Activated CD4-positive, alpha-beta T cell treated with anti-CD3 and anti-CD28 coated beads for 4 hours (primary cell): ENCODE measurements at regions not wholly inside any gene's neighbourhood (a gene's known extent, or its start where the extent isn't known, plus 50 kb on each side); places are given as distances from the start of the nearest gene placed in this dataset.
"Not testable (repeated sequence)": the region's sequence is repeated elsewhere in the genome, so short reads cannot be mapped to it uniquely, and the experiment has no call there.

Experiments used
- DNase-seq, 2 donors: peaks; one replicate each; pipeline ENCODE4 v3.0.0-alpha.2; 2020

DNA sequence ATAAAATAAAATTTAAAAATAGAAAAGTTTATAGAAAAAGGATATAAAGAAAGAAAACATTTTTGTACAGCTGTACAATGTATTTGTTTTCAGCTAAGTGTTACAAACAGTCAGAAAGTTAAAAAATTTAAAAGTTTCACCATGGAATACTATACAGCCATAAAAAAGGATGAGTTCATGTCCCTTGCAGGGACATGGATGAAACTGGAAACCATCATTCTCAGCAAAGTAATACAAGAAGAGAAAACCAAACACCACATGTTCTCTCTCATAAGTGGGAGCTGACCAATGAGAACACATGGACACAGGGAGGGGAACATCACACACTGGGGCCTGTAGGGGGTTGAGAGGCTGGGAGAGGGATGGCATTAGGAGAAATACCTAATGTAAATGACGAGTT is 229.9 kb upstream of the MCHR2 start:
- not testable (repeated sequence) for DNase-seq

DNA sequence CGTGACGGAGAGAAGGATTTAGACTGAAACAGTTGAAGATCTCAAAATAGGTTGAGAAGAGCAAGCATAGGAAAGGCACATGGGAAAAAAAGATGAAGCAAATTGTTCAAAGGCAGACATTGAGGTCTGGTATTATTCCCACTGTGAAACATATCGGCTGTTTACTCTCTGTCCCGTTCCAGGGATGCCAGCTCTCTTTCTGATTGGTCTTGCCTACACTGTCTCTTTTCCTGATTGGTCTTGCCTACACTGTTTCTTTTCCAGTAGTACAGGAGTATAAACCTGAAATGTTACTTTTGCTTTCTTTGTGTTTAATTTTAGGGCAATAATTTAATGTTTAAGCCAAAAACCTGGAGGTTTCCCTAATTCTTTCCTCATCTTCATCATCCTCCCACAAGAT is 226.5 kb upstream of the MCHR2 start:
- DNase-seq: no peak

DNA sequence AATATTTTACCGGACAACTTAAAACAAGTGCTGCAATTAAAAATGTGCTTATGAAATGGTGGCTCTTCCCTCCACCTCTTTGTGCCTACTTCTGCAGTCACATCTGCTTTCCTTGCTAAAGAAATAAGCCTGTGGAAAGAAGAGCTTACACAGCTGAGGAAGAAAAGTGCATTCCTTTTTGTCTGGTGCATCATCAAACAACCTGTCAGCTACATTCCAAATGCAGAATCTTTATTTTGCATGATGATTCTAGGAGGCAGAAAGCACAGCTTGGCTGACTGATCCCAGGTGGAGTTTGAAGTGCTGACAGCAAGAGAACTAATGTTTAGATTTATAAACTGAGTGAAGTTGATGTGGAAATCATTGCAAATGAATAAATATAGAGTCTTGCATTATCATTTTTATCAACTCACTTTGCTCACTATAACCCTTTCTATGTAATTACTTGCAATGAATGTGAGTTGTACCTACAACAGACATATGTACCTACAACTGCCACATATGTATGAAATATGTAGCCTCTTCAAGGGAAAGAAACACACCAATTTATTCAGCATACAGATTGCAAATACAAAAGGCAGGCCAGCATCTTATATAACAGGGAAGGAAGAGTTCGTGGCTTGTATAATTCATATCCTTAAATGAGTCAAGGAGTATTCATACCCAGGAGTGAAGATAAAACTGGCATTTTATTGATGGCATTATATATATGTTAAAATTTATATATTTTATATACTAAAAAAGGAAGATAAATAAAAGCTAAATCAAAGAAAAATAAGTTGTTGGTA is 223.4 kb upstream of the MCHR2 start:
- DNase-seq: no peak

DNA sequence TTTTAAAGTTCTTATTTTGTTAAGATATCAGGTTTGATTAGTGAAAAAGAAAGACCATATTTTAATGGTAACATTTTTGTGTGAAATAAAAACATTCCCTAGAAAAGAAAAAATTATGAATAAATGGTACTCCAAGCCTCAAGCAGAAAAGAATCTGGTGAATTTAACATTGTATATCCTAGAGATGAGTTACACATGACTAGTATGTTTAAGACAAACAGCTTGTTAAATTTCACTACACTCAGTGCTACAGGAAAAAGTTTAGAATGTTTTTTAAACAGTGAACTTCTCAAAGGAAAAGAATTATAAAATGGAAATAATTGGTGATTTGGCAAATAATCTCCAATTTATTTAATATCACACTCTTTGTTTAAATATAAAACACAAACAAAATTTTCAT is 222.7 kb upstream of the MCHR2 start:
- no peak for DNase-seq

GRCh38 chr6:100212131-100212530 is 218.1 kb upstream of the MCHR2 start:
- no peak for DNase-seq

DNA sequence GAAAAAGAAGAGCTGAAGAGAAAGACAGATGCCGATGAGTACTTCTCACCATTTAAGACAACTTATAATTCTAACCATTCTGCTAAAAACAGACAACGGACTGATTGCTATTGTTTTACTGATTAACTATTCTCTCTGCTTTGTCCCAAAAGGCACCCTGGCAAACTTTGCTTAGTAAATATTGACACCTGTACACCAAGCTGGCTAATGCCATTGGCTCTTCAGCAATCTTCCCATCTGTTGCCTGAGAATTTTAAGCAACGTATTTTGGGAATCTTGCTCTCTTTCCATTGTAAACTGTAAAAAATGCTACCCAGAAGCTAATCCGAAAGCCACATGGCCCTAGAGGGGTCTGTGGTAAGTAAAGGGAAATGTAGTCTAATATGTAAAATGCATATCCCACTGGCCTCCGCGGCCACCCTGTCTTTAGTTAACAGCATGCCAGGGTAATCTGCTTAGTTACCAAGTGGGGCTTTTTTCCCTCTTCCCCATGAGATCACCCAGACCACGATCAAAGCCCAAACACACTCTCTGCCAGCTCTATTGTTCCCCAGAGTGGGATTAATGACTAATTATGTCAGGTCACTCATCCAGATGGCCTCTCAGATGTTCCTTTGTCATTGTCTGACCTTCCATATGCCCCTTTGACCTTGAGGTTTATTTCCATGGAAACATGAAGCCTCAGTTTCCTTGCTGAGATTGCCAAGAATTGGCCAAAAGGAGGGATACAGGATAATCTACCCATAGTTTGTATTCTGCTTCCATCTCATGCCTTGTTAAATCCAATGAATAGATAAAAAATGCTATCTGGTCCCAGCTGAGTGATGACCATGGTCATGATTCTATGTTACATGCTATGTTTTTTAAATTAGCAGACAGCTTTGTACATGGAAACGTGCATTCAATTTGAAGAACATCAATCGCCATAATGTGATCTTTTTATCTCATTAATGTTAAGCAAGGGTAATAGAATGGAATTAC is 216.4 kb upstream of the MCHR2 start:
- DNase-seq: no peak

GRCh38 chr6:100209323-100210136 is 215.5 kb upstream of the MCHR2 start:
- DNase-seq: no peak

DNA sequence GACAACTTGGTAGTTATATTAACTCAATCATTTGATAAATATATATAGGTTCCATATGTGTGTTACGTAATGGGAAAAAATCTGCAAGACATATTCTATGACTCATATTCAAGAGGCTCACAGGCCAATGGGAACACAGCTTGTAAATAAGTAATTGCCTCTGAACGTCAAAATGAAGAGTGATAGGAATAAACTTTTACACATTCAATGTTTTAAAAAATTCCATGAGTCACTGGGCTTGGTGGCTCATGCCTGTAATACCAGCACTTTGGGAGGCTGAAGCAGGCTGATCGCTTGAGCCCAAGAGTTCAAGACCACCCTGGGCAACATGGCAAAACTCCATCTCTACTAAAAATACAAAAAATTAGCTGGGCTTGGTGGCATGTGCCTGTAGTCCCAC is 209.4 kb upstream of the MCHR2 start:
- no peak for DNase-seq

GRCh38 chr6:100202417-100203194 is 208.6 kb upstream of the MCHR2 start:
- DNase-seq: no peak

- DNase-seq: not testable (repeated sequence)
Measured at GRCh38 chr6:100196214-100196982, 202.4 kb upstream of the MCHR2 start.

DNA sequence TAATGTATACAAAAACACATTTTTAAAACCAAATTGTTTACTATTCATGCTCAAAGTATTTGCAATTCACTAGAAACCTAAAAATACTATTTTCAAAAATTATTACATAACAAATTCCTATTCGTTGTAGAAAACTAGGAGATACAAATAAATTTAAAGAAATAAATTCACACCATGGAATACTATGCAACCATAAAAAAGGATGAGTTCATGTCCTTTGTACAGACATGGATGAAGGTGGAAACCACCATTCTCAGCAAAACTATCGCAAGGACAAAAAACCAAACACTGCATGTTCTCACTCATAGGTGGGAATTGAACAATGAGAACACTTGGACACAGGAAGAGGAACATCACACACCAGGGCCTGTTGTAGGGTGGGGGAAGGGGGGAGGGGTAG is 201.2 kb upstream of the MCHR2 start:
- not testable (repeated sequence) for DNase-seq

GRCh38 chr6:100194535-100194934 is 200.5 kb upstream of the MCHR2 start:
- DNase-seq: no peak

DNA sequence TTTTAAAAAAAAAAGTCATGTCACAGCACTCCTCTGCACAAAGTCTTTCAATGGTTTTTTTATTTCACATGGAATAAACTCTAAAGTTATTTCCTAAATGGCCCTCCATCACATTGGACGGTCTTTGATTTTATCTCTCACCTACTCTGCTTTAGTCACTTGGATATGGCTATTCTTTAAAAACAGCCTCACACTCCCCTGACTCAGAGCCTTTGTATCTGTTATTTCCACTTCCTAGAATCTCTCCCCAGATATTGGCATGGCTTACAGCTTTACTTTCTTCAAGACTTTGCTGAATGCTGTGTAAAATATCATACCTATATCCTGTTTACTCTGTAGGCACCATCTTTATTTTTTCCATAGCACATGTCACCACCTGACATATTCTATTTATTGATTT is 194.7 kb upstream of the MCHR2 start:
- no peak for DNase-seq

DNA sequence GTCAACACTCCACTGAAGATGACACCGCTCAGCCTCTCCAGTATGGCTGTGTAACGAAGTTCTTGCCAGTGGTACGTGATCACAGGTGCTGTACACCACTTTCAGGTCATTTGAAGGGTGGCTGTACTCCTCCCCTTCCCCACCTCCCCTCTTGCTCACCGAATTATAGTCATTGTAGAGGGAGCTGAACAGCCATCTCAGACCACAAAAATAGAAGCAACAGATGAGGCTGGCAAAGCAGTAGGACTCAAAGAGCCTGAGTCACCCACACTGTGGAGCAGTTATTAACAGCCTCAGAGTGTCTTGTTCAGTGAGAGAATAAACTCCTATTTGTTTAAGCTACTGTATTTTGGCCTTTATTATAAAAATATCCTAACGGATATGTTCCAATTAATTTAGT is 192.5 kb upstream of the MCHR2 start:
- no peak for DNase-seq

DNA sequence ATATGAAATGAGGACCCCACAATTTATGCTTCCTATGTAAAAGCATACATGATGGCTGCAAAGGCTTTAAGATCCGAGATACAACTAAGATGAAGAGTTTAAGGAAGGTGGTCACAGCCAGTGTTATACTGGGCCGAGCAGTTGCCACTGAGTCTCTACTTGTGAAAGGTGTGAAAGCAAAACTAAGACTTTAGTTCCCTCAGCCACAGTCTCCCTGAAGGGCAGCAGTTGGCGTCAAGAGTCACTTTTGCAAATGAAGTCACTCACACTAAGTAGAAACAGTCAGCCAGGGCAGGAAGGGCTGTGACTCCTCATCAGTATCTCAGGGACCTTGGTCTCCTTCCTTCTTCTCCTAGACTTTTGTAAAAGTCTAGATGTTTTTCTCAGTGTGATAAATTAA is 191.6 kb upstream of the MCHR2 start:
- no peak for DNase-seq

GRCh38 chr6:100184473-100184872 is 190.4 kb upstream of the MCHR2 start:
- DNase-seq: no peak

GRCh38 chr6:100182313-100182712 is 188.3 kb upstream of the MCHR2 start:
- no peak for DNase-seq

DNA sequence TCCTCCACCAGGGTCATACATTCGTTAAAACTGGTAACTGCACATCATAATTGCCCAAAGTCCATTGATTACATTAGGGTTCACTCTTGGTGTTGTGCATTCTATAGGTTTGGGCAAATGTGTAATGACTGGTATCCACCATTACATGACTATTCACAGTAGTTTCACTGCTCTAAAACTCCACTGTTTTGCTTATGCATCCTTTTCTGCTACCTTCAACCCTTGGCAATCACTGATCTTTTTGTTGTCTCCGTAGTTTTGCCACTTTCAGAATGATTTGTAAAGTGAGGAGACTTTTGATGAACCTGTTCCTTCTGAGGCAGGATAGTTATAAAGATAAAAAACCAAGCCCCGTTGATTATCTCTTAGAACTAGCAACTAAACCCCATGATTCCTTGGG is 187.3 kb upstream of the MCHR2 start:
- no peak for DNase-seq

- no peak for DNase-seq
Measured at GRCh38 chr6:100179576-100179975, 185.6 kb upstream of the MCHR2 start.

DNA sequence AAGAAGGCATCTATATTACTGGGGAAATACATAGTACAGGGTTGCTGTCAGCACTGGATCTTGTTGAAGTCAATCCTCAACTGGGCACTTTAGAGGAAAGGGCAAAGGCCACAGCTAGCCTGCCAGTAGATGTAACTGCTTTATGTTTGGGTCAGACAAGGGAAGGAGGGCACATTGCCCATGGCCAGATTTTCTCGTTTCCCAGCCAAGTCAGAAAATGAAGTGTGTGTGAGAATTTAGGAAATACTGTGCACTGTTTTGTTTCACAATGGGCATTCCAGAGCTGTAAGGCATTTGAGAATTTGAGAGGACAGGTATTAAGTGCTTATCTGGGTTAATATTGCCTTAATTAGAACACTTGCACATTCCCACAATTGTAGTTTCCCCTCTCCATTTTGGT is 183.9 kb upstream of the MCHR2 start:
- DNase-seq: no peak

- DNase-seq: no peak
Measured at GRCh38 chr6:100176951-100177710, 183.1 kb upstream of the MCHR2 start.
